HG03432 (cell line): ENCODE measurements at regions not wholly inside any gene's neighbourhood (a gene's known extent, or its start where the extent isn't known, plus 50 kb on each side); places are given as distances from the start of the nearest gene placed in this dataset.

Source experiments
- ATAC-seq: cut with Tn5 transposase; IDR thresholded peaks from one replicate; pipeline ENCODE4 v1.9.1; 2021; ENCODE audit warnings: mild to moderate bottlenecking, moderate library complexity; ENCODE audit not compliant: unreplicated experiment

DNA sequence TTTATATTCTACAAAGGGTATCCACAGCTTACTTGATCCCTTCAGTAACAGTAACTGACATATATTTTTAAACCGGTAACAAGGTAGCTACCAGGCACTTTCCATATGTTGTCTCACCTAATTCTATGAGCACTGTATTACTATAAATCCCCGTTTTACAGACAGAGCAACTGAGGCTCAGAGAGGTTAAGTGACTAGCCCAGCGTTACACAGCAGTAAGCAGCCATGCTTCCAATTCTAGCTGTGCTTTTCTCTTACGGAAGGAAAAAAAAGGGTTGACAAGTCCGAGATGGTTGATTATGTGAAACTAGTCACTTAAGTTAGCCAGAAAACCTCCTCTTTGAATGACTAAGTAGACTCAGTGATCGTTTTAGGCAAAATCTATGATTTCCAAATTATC, 187.3 kb upstream of the LHX5 start:
- no peak for ATAC-seq

DNA sequence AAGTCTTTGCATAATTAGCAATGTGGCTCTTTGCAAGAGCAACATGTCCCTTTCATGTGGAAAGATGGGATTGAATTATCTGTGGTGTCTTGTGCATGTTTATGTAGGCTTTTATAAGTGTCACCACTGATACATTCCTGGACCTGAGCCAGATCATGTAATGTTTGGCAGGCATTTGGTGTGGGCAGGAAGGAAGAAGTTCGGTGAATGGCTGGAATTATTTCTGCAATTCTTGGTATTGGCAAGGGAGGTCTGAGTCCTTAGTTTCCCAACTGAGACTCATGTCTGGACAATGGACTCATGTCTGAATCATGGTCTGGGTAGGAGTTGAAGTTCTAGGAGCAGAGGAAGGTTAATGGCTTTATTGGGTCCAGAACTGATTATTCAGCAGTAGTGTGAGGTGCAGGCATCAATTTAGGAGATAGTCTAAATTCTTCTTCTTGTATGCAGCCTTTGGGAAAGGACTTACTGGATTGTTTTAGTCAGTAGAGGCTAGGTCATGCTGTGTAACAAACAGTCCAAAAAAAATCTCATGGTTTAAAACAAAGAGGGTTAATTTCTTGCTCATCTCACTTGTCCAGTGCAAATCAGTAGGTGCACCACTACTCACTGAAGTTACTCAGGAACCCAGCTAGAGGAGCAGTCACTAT, 186.5 kb upstream of the LHX5 start:
- ATAC-seq = no peak

GRCh38 chr12:113655919-113656318, 184.2 kb upstream of the LHX5 start:
- no peak for ATAC-seq

GRCh38 chr12:113655479-113655878, 183.8 kb upstream of the LHX5 start:
- no peak for ATAC-seq

DNA sequence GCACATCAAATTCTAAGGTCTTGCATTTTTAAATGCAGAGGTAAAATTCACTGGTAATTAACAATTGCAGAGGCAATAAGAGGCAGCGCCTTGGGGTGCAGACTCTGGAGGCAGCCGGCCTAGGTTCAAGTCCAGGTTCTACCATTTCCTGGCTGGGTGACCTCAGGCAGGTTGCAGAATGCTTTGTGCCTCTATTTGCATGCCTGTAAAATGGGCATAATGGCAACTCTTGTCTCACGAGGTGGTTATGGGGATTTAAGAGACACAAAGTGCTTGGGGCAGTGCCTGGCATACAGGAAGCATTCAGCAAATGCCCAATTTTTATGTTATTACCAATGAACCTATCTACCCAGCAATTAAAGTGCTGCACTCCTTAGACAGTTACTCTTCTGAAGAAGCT, 180.0 kb upstream of the LHX5 start:
- ATAC-seq = no peak

GRCh38 chr12:113650476-113650875, 178.8 kb upstream of the LHX5 start:
- no peak for ATAC-seq

DNA sequence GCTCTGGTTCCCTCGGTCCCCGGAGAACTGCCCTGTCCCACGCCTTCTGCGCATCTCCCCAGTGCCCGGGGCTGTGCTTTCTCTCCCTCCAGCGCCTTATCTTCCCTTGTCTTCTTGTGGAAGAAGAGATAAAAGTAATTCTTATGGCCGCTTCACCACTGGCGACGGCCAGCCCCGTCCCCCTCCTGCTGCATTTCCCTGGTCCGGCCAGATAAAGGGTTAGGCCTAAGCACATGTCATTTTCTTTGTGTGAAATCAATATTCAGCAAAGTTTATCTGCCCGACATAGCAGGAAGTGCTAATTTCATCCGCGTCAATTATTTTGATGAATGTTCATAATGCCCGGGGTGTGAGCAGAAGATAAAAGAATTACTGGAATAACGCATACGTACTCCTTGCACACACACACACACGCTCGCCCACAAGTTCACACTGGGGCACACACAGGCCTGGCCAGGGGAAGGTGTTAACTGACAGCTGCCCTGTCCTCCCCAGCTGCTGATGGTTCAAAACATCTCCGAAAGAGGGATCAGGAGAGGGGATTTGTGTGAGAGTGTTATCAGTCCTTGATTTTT, 177.7 kb upstream of the LHX5 start:
- no peak for ATAC-seq

DNA sequence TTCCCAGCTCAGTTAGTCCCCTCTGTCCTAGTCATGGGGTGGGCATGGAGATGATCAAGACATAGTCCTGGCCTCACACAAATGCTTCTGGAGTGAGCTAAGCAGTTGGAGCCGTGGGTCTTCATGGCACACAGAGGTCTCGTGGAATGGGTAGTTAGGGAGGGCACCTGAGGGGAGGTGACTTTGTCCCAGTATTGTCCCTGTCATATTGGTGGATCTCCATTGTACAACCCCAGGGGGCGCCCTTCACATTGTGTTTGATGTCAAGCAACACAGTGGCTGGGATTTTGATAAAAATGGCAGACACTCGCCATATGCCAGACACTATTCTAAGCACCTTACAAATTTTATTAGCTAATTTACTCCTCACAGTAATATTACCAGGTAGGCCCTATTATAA, 175.4 kb upstream of the LHX5 start:
- ATAC-seq = no peak

- ATAC-seq = no peak
Measured at GRCh38 chr12:113645603-113646002, 173.9 kb upstream of the LHX5 start.

DNA sequence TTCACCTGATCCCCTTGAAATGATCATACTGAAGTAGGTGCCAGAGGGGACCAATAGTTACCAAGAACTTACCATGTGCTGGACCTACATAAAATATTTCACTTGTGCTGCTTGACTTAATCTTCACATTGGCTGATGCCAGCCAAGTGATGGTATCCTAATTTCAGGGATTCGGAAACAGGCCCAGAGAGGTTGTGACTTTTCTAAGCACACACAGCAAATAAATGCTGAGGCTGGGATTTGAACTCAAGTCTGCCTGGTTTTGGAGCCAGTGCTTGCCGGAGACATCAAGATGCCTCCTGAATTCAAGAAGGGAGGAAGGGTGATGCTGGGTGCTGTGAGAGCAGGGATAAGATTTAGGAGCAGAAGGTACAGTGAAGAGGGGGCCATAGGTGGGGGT, 173.5 kb upstream of the LHX5 start:
- ATAC-seq = no peak

DNA sequence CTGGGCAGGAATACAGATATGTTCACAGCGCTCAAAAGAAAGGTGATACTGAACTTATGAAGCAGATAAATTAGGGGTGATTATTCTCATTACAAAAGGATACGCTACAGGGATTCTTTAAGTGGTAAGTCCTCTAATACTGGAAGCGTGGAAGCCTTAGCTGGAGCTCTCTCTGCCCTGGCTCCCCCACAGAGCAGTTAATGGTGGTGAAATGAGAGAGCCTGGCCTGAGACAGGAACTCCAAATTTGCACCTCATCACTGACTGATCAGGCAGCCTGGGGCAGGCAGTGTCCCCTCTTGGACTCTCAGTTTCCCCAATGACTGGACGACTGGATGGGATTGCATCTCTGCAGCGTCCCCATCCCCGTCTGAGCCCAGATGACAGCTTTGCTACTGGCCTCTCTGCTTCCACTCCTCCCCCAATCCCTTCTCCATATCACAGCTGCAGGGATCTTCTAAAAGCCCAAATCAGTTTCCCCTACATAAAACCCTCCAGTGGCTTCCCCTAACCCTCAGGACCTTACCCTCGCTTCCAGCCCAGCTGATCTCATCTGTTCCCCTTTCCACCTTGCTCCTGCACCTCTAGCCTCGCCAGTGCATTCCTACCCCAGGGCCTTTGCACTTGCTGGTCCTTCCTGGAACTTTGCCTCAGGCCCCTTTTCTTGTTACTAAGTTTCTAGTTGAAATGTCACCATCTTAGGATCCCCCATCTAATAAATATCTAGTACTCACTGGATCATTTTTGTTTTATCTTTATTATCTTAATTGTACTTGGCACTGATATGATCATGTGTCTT, 171.7 kb upstream of the LHX5 start:
- ATAC-seq = no peak

DNA sequence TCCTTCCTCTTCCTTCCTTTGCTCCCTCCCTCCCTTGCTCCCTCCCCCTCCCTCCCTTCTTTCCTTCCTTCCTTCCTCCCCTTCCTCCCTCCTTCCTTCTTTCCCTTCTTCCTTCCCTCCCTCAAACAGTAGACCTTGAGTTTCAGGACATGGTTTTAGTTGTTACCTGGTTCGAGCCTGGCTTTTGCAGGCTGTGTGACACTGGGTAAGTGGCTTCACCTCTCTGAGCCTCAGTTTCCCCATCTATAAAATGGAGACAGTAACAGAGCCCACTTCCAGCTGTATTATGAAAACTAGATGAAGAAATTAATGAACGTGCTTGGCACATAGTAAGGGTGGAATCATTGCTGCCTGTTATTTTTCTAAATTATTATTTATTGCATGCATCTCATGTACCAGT, 171.0 kb upstream of the LHX5 start:
- no peak for ATAC-seq

DNA sequence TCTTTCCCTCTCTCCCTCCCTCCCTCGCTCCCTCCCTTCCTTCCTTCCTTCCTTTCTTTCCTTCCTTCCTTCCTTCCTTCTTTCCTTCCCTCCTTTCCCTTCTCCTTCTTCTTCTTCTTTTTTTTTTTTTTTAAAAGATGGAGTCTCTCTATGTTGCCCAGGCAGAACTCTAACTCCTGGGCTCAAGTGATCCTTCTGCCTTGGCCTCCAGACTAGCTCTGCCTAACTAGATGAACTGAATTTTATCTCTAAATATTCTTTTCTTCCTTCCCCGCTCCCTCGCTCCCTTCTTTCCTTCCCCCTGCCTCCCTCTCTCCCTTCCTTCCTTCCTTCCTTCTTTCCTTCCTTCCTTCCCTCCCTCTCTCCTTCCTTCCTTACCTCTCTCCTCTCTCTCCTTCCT, 170.5 kb upstream of the LHX5 start:
- ATAC-seq = no peak

- no peak for ATAC-seq
Measured at GRCh38 chr12:113641426-113642030, 169.9 kb upstream of the LHX5 start.

DNA sequence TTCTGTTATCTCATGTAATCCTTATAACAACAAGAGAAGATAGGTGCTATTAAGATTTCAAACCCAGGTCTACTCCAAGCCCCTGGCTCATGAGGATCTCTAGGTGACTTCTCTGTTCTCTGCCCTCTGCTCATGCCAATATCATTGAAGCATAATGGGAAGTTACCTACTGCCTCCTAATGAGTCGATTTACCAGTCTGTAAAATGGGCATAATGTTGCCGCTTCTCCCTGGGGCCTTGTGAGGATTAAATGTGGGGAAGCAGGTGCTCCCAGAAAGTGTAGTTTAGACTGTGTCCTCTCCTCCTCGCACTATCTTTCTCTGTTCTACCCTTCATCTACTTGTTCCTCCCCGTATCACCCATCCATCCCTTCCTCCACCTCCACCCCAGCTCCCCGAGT, 169.2 kb upstream of the LHX5 start:
- no peak for ATAC-seq

GRCh38 chr12:113639474-113639873, 167.8 kb upstream of the LHX5 start:
- no peak for ATAC-seq

DNA sequence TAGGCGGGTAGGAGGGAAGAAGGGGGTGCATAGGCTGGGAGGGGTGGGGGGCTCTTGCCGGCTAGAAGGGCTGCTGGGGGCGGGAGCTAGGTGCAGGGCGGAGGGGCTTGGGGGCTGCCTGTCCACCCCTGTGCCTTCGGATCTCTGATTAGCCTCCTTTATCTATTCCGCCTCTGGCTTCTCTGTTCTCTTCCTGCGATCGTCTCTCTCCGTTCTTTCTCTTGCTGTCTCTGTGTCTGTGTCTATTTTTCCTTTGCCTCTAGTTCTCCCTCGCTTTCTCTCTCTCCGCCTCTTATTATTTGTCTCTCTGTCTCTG, 166.7 kb upstream of the LHX5 start:
- no peak for ATAC-seq

DNA sequence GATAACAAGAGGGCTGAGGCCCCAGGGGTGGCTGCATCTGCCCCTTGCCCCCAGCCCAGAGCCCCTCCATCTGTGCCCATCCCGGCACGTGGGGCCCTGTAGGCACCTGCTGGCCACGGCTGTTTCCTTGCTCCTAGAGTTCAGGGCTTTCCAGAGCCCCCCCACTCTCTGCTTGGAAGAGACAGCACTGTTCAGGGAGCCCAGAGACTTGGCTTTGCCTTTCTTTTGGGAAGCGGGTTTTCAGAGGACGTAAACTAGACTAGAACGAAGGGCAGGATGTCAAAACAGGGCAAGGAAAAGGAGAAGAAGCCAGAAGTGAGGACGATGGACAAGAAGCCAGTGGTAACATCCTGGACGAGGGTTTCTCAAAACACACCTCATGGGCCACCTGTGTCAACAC, 163.3 kb upstream of the LHX5 start:
- no peak for ATAC-seq

DNA sequence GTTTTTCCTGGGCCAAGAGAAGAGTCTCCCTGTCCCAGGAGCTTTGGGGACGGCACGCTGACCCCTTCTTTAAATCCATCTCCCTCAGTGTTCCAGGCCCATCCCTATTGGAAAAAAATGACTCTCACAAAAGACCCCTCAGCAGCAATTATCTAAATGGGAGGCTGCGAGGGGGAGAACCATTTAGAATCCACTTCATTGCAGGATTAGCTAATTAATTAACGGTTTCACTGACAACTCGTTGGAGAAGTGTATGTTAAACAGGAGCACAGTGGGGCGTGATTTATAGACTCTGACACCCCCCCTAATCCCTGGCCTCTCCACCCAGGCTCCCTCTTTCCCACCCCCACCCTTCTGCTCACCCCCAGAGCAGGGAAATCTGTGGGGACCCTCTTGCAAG, 162.8 kb upstream of the LHX5 start:
- no peak for ATAC-seq

- ATAC-seq = no peak
Measured at GRCh38 chr12:113633678-113634332, 162.1 kb upstream of the LHX5 start.

GRCh38 chr12:113630625-113631024, 159.0 kb upstream of the LHX5 start:
- ATAC-seq = no peak

GRCh38 chr12:113625499-113625898, 153.8 kb upstream of the LHX5 start:
- ATAC-seq = no peak
